Fibroblast of the aortic adventitia (primary cell): ENCODE measurements at regions not wholly inside any gene's neighbourhood (a gene's known extent, or its start where the extent isn't known, plus 50 kb on each side); places are given as distances from the start of the nearest gene placed in this dataset.

Experiments
- DNase-seq: peaks from one replicate; pipeline ENCODE4 v3.0.0-alpha.2; 2010; ENCODE audit warnings: low read depth
- H3K4me3 ChIP-seq: 2 replicates; pipeline ENCODE4 v1.5.1; 2011; ENCODE audit warnings: low read depth, mild to moderate bottlenecking, control low read depth, low read length, moderate library complexity
- TF ChIP-seq, protein P1 (sequence below): IDR thresholded peaks from 2 replicates; pipeline ENCODE4 v1.5.1; 2011; ENCODE audit warnings: mild to moderate bottlenecking, low read length, control low read depth, inconsistent platforms; ENCODE audit not compliant: insufficient read depth

GRCh38 chr3:30495172-30496065 is 111.0 kb upstream of the TGFBR2 start:
- H3K4me3 ChIP-seq = no peak overlapping the region
- DNase-seq = no peak
- TF ChIP-seq, protein P1, sequence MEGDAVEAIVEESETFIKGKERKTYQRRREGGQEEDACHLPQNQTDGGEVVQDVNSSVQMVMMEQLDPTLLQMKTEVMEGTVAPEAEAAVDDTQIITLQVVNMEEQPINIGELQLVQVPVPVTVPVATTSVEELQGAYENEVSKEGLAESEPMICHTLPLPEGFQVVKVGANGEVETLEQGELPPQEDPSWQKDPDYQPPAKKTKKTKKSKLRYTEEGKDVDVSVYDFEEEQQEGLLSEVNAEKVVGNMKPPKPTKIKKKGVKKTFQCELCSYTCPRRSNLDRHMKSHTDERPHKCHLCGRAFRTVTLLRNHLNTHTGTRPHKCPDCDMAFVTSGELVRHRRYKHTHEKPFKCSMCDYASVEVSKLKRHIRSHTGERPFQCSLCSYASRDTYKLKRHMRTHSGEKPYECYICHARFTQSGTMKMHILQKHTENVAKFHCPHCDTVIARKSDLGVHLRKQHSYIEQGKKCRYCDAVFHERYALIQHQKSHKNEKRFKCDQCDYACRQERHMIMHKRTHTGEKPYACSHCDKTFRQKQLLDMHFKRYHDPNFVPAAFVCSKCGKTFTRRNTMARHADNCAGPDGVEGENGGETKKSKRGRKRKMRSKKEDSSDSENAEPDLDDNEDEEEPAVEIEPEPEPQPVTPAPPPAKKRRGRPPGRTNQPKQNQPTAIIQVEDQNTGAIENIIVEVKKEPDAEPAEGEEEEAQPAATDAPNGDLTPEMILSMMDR = no peak

- peak; percentile 70 for DNase-seq
Measured at GRCh38 chr3:30496066-30496966, 110.1 kb upstream of the TGFBR2 start.

GRCh38 chr3:30498587-30498967 is 107.8 kb upstream of the TGFBR2 start:
- no peak overlapping the region for H3K4me3 ChIP-seq
- TF ChIP-seq, protein P1 = no peak
- no peak for DNase-seq

More at GRCh38 chr3:30496066-30496966, 110.1 kb upstream of the TGFBR2 start:
- TF ChIP-seq, protein P1 = no peak
- H3K4me3 ChIP-seq = no peak overlapping the region

DNA sequence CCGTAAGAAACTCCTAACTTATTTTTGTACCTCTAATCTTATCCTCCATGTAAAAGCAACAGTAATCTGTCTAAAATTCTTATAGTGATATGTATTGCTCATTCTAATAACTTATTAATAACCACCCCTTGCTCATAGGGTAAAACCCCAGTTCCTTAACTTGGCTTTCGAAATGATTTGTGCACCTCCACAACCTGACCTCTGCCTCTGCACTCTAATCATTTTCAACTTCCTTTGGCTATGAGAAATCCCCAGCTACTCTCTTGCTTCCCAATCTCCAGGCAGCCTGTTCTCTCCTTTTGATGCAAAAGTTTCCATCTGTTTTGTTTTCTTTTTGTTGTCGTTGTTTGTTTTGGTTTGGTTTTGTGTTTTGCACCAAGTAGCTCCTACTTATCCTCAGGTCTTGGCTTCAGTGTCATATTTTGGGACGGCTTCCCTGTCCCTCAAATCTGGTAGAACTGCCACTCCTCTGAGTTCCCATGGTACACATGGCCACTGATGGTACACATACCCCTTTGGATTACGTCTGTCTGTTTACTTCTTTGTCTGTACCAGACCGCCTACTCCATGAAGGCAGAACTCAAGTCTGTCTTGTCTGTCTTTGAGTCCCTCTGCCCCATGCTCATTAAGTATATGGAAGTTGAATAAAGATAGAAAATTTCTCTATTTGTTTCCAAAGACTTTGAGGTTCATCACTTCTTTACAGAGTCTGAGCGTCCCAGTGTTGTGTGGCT is 105.6 kb upstream of the TGFBR2 start:
- DNase-seq = no peak
- no peak overlapping the region for H3K4me3 ChIP-seq
- TF ChIP-seq, protein P1 = no peak

GRCh38 chr3:30501526-30501925 is 104.9 kb upstream of the TGFBR2 start:
- TF ChIP-seq, protein P1 = no peak
- DNase-seq = no peak
- no peak overlapping the region for H3K4me3 ChIP-seq

- TF ChIP-seq, protein P1 = no peak
- H3K4me3 ChIP-seq = no peak overlapping the region
- peak; percentile 47 for DNase-seq
Measured at GRCh38 chr3:30502051-30502741, 104.2 kb upstream of the TGFBR2 start.
